Trophoblast cell (in vitro differentiated cells and primary cell): ENCODE measurements at regions not wholly inside any gene's neighbourhood (a gene's known extent, or its start where the extent isn't known, plus 50 kb on each side); places are given as distances from the start of the nearest gene placed in this dataset.
A peak's percentile ranks its signal among the peaks of the same experiment; 100 is the strongest.
"Not testable (repeated sequence)": the region's sequence is repeated elsewhere in the genome, so short reads cannot be mapped to it uniquely, and the experiment has no call there.

ENCODE experiments used
- DNase-seq, 2 donors: peaks; one replicate each; pipeline ENCODE4 v3.0.0-alpha.2; 2016
- H2AFZ ChIP-seq: 2 replicates; pipeline ENCODE4 v1.6.1; 2013; ENCODE audit warnings: low read length, moderate library complexity, mild to moderate bottlenecking; ENCODE audit not compliant: insufficient read depth, poor library complexity
- H2AK5ac ChIP-seq: 2 replicates; pipeline ENCODE4 v1.6.1; 2013; ENCODE audit warnings: mild to moderate bottlenecking, low read length
- H2BK120ac ChIP-seq: 2 replicates; pipeline ENCODE4 v1.6.1; 2013; ENCODE audit warnings: low read length, mild to moderate bottlenecking, moderate library complexity; ENCODE audit not compliant: insufficient read depth, poor library complexity
- H2BK12ac ChIP-seq: 2 replicates; pipeline ENCODE4 v1.6.1; 2013; ENCODE audit warnings: mild to moderate bottlenecking, low read length, moderate library complexity
- H2BK5ac ChIP-seq: 2 replicates; pipeline ENCODE4 v1.6.1; 2013; ENCODE audit warnings: low read length, low read depth, moderate library complexity, mild to moderate bottlenecking; ENCODE audit not compliant: poor library complexity
- H3K14ac ChIP-seq: 2 replicates; pipeline ENCODE4 v1.6.1; 2013; ENCODE audit warnings: mild to moderate bottlenecking, low read length
- H3K18ac ChIP-seq: 2 replicates; pipeline ENCODE4 v1.6.1; 2013; ENCODE audit warnings: mild to moderate bottlenecking, low read length
- H3K23ac ChIP-seq: 2 replicates; pipeline ENCODE4 v1.6.1; 2013; ENCODE audit warnings: low read length
- H3K27ac ChIP-seq: 2 replicates; pipeline ENCODE4 v1.5.1; 2013; ENCODE audit warnings: low read depth, mild to moderate bottlenecking, inconsistent platforms, low read length, moderate library complexity
- H3K27me3 ChIP-seq: 2 replicates; pipeline ENCODE4 v1.6.1; 2013; ENCODE audit warnings: inconsistent platforms, mild to moderate bottlenecking, low read length, moderate library complexity; ENCODE audit not compliant: insufficient read depth
- H3K36me3 ChIP-seq, 2 experiments: 1 replicate in 1 of 2; 2 replicates in 1 of 2; pipeline ENCODE4 v1.6.1; 2013; ENCODE audit warnings: low read length in 2 of 2, mild to moderate bottlenecking in 2 of 2, moderate library complexity in 1 of 2; ENCODE audit not compliant: insufficient read depth in 2 of 2, control insufficient read depth in 1 of 2
- H3K4ac ChIP-seq: 2 replicates; pipeline ENCODE4 v1.6.1; 2013; ENCODE audit warnings: low read depth, mild to moderate bottlenecking, low read length, moderate library complexity
- H3K4me1 ChIP-seq, 2 experiments: 1 replicate in 1 of 2; 2 replicates in 1 of 2; pipeline ENCODE4 v1.6.1; 2013; ENCODE audit warnings: low read length in 2 of 2, mild to moderate bottlenecking in 2 of 2, moderate library complexity in 1 of 2; ENCODE audit not compliant: insufficient read depth in 2 of 2, control insufficient read depth in 1 of 2
- H3K4me2 ChIP-seq: 2 replicates; pipeline ENCODE4 v1.6.1; 2013; ENCODE audit warnings: inconsistent platforms, mild to moderate bottlenecking, low read length, moderate library complexity
- H3K4me3 ChIP-seq: 2 replicates; pipeline ENCODE4 v1.5.1; 2013; ENCODE audit warnings: mild to moderate bottlenecking, low read depth, low read length, inconsistent platforms
- H3K79me1 ChIP-seq: one replicate; pipeline ENCODE4 v1.6.1; 2013; ENCODE audit warnings: low read length
- H3K79me2 ChIP-seq: 2 replicates; pipeline ENCODE4 v1.6.1; 2013; ENCODE audit warnings: low read length, mild to moderate bottlenecking; ENCODE audit not compliant: control insufficient read depth, insufficient read depth, poor library complexity
- H3K9ac ChIP-seq: 2 replicates; pipeline ENCODE4 v1.6.1; 2013; ENCODE audit warnings: mild to moderate bottlenecking, low read length
- H3K9me3 ChIP-seq: 2 replicates; pipeline ENCODE4 v1.6.1; 2013; ENCODE audit warnings: low read depth, mild to moderate bottlenecking, control low read depth, inconsistent platforms, low read length; ENCODE audit not compliant: insufficient read depth
- H4K12ac ChIP-seq: 2 replicates; pipeline ENCODE4 v1.6.1; 2013; ENCODE audit warnings: low read depth, mild to moderate bottlenecking, low read length, moderate library complexity
- H4K8ac ChIP-seq: 2 replicates; pipeline ENCODE4 v1.6.1; 2013; ENCODE audit warnings: low read depth, mild to moderate bottlenecking, low read length, moderate library complexity
- H4K91ac ChIP-seq: one replicate; pipeline ENCODE4 v1.6.1; 2013; ENCODE audit warnings: low read depth, mild to moderate bottlenecking, low read length, moderate library complexity
- WGBS: extraction: QIAGEN DNeasy Blood & Tissue Kit; methylation state at CpG from one replicate; pipeline ENCODE4 v1.1.7; 2013; ENCODE audit warnings: missing lambda C conversion rate; ENCODE audit not compliant: insufficient read length, insufficient coverage; ENCODE audit errors: extremely low coverage; 5-methylcytosine and 5-hydroxymethylcytosine counted together

GRCh38 chr12:25391346-25391745 lies 140.6 kb upstream of the KRAS start:
- not testable (repeated sequence) for H3K27ac ChIP-seq, H3K36me3 ChIP-seq, H3K9me3 ChIP-seq, H3K79me2 ChIP-seq, H3K23ac ChIP-seq, H4K91ac ChIP-seq, H3K9ac ChIP-seq, H2AFZ ChIP-seq, H2BK5ac ChIP-seq, H2BK12ac ChIP-seq, H4K8ac ChIP-seq, H3K4me3 ChIP-seq, H4K12ac ChIP-seq, H3K4ac ChIP-seq, H3K14ac ChIP-seq, DNase-seq, H2AK5ac ChIP-seq, H2BK120ac ChIP-seq, H3K4me2 ChIP-seq, H3K27me3 ChIP-seq, H3K79me1 ChIP-seq, H3K4me1 ChIP-seq, H3K18ac ChIP-seq
- no CpG with 5 or more reads among the region's 25 CpGs for WGBS

GRCh38 chr12:25388183-25388582 lies 137.5 kb upstream of the KRAS start:
- no peaks in the 10 kb centered on the region for H3K36me3 ChIP-seq
- no peak overlapping the region for H2BK12ac ChIP-seq
- H3K4me1 ChIP-seq: peaks cover 4 to 10% of the 10 kb centered on the region in 2 experiments
- no peak for DNase-seq
- H3K23ac ChIP-seq: no peak overlapping the region
- no peak overlapping the region for H3K27ac ChIP-seq
- no peak overlapping the region for H3K18ac ChIP-seq
- no CpG with 5 or more reads among the region's 5 CpGs for WGBS
- no peak overlapping the region for H3K4me2 ChIP-seq
- H4K8ac ChIP-seq: no peak overlapping the region
- H3K9me3 ChIP-seq: no peaks in the 10 kb centered on the region
- peaks cover 7% of the 10 kb centered on the region for H3K79me2 ChIP-seq
- H2BK120ac ChIP-seq: no peak overlapping the region
- H4K12ac ChIP-seq: no peak overlapping the region
- H4K91ac ChIP-seq: no peak overlapping the region
- no peak overlapping the region for H2AFZ ChIP-seq
- H3K4ac ChIP-seq: no peak overlapping the region
- no peak overlapping the region for H3K14ac ChIP-seq
- H3K4me3 ChIP-seq: no peak overlapping the region
- no peaks in the 10 kb centered on the region for H3K27me3 ChIP-seq
- peaks cover 13% of the 10 kb centered on the region for H3K79me1 ChIP-seq
- H3K9ac ChIP-seq: no peak overlapping the region
- H2AK5ac ChIP-seq: no peak overlapping the region
- no peak overlapping the region for H2BK5ac ChIP-seq

GRCh38 chr12:25387732-25388050 lies 137.0 kb upstream of the KRAS start:
- H3K4me1 ChIP-seq: peaks cover 4 to 10% of the 10 kb centered on the region in 2 experiments
- H4K12ac ChIP-seq: no peak overlapping the region
- H2AFZ ChIP-seq: no peak overlapping the region
- H3K36me3 ChIP-seq: no peaks in the 10 kb centered on the region
- H3K79me1 ChIP-seq: peaks cover 13% of the 10 kb centered on the region
- no peak overlapping the region for H3K23ac ChIP-seq
- H3K79me2 ChIP-seq: peaks cover 7% of the 10 kb centered on the region
- H3K9ac ChIP-seq: no peak overlapping the region
- H3K14ac ChIP-seq: no peak overlapping the region
- H3K4me3 ChIP-seq: no peak overlapping the region
- no peak overlapping the region for H2BK5ac ChIP-seq
- H3K27me3 ChIP-seq: no peaks in the 10 kb centered on the region
- H3K9me3 ChIP-seq: no peaks in the 10 kb centered on the region
- no peak overlapping the region for H2BK12ac ChIP-seq
- DNase-seq: no peak
- H3K4me2 ChIP-seq: no peak overlapping the region
- no peak overlapping the region for H3K27ac ChIP-seq
- no peak overlapping the region for H3K4ac ChIP-seq
- H2BK120ac ChIP-seq: no peak overlapping the region
- H3K18ac ChIP-seq: no peak overlapping the region
- H2AK5ac ChIP-seq: no peak overlapping the region
- no peak overlapping the region for H4K91ac ChIP-seq
- H4K8ac ChIP-seq: no peak overlapping the region
- WGBS: no CpG with 5 or more reads among the region's 3 CpGs

- H2AFZ ChIP-seq: no peak overlapping the region
- H2AK5ac ChIP-seq: no peak overlapping the region
- no peak overlapping the region for H2BK120ac ChIP-seq
- peaks cover 13% of the 10 kb centered on the region for H3K79me1 ChIP-seq
- no peak overlapping the region for H3K23ac ChIP-seq
- H3K9ac ChIP-seq: peak overlapping the region; percentile 15
- no peak overlapping the region for H4K8ac ChIP-seq
- H2BK12ac ChIP-seq: no peak overlapping the region
- peaks cover 4 to 10% of the 10 kb centered on the region in 2 experiments for H3K4me1 ChIP-seq
- H3K27me3 ChIP-seq: no peaks in the 10 kb centered on the region
- peak overlapping the region; percentile 95 for H3K4me2 ChIP-seq
- WGBS: no CpG with 5 or more reads among the region's 22 CpGs
- H3K9me3 ChIP-seq: no peaks in the 10 kb centered on the region
- H3K27ac ChIP-seq: no peak overlapping the region
- no peak overlapping the region for H3K4ac ChIP-seq
- no peak overlapping the region for H3K14ac ChIP-seq
- DNase-seq: peak; percentile 87 to 97
- H3K36me3 ChIP-seq: no peaks in the 10 kb centered on the region
- no peak overlapping the region for H4K12ac ChIP-seq
- no peak overlapping the region for H2BK5ac ChIP-seq
- H3K18ac ChIP-seq: no peak overlapping the region
- H3K79me2 ChIP-seq: peaks cover 7% of the 10 kb centered on the region
- H4K91ac ChIP-seq: no peak overlapping the region
- no peak overlapping the region for H3K4me3 ChIP-seq
These were observed 136.4 kb upstream of the KRAS start for GRCh38 chr12:25386831-25387731.
